Neural cell (in vitro differentiated cells): ENCODE measurements at regions not wholly inside any gene's neighbourhood (a gene's known extent, or its start where the extent isn't known, plus 50 kb on each side); places are given as distances from the start of the nearest gene placed in this dataset.

Source experiments
- H2AFZ ChIP-seq: fragments of 200-600, 300-800 bp; sonication (generic), shearing (Covaris generic); 2 replicates; pipeline ENCODE4 v1.6.0; 2014; ENCODE audit warnings: low read depth, mild to moderate bottlenecking, antibody characterized with exemption, low read length, moderate library complexity
- H3F3A ChIP-seq: fragments of 200-600 bp; shearing (Covaris generic); 2 replicates; pipeline ENCODE4 v1.6.1; 2016; ENCODE audit warnings: mild to moderate bottlenecking, moderate library complexity, mixed read lengths, antibody characterized with exemption, low read length; ENCODE audit not compliant: insufficient read depth, poor library complexity, severe bottlenecking
- H3K27ac ChIP-seq: fragments of 200-600, 300-800 bp; sonication (generic), shearing (Covaris generic); 2 replicates; pipeline ENCODE4 v1.5.1; 2014; ENCODE audit warnings: mild to moderate bottlenecking, low read length, moderate library complexity
- H3K27me3 ChIP-seq: fragments of 300-800, 200-600 bp; sonication (generic), shearing (Covaris generic); 2 replicates; pipeline ENCODE4 v1.6.0; 2014; ENCODE audit warnings: mild to moderate bottlenecking, low read depth, low read length, moderate library complexity; ENCODE audit not compliant: insufficient read depth
- H3K36me3 ChIP-seq: fragments of 300-800, 200-600 bp; sonication (generic), shearing (Covaris generic); 2 replicates; pipeline ENCODE4 v1.5.1; 2014; ENCODE audit warnings: mild to moderate bottlenecking, antibody characterized with exemption, low read length, moderate library complexity; ENCODE audit not compliant: insufficient read depth
- H3K4me2 ChIP-seq: fragments of 300-800, 200-600 bp; sonication (generic), shearing (Covaris generic); 2 replicates; pipeline ENCODE4 v1.6.0; 2014; ENCODE audit warnings: mild to moderate bottlenecking, low read length
- H3K4me3 ChIP-seq: fragments of 300-800, 200-600 bp; sonication (generic), shearing (Covaris generic); 2 replicates; pipeline ENCODE4 v1.5.1; 2014; ENCODE audit warnings: mild to moderate bottlenecking, low read length, moderate library complexity
- H3K79me2 ChIP-seq: fragments of 200-600 bp; shearing (Covaris generic); replicated peaks from 2 replicates; pipeline ENCODE4 v1.6.0; 2014; ENCODE audit warnings: mild to moderate bottlenecking, low read length, moderate library complexity; ENCODE audit not compliant: insufficient read depth
- H3K9ac ChIP-seq: fragments of 300-800, 200-600 bp; sonication (generic), shearing (Covaris generic); 2 replicates; pipeline ENCODE4 v1.6.1; 2016; ENCODE audit warnings: mild to moderate bottlenecking, low read length, mixed read lengths
- H3K9me2 ChIP-seq: fragments of 200-600 bp; shearing (Covaris generic); 2 replicates; pipeline ENCODE4 v1.6.1; 2016; ENCODE audit warnings: mild to moderate bottlenecking, low read length, mixed read lengths; ENCODE audit not compliant: insufficient read depth
- H3K9me3 ChIP-seq: fragments of 200-600, 300-800 bp; sonication (generic), shearing (Covaris generic); 2 replicates; pipeline ENCODE4 v1.6.1; 2016; ENCODE audit warnings: mild to moderate bottlenecking, mixed run types, low read length, moderate library complexity, mixed read lengths
- H4K20me1 ChIP-seq: fragments of 200-600 bp; shearing (Covaris generic); 2 replicates; pipeline ENCODE4 v1.6.1; 2016; ENCODE audit warnings: mild to moderate bottlenecking, mixed run types; ENCODE audit not compliant: insufficient read depth
- CTCF ChIP-seq: fragments of 450-650 bp; IDR thresholded peaks from 2 replicates; pipeline ENCODE4 v1.5.1; 2014; ENCODE audit warnings: antibody characterized with exemption, mild to moderate bottlenecking, moderate library complexity; ENCODE audit not compliant: poor library complexity, severe bottlenecking
- EP300 ChIP-seq: fragments of 450-650 bp; conservative IDR thresholded peaks from 2 replicates; pipeline ENCODE4 v1.6.1; 2014; ENCODE audit warnings: antibody characterized with exemption, mild to moderate bottlenecking, moderate library complexity; ENCODE audit not compliant: poor library complexity, severe bottlenecking
- EZH2 ChIP-seq: fragments of 200-600, 300-800 bp; shearing (Covaris generic), sonication (generic); IDR thresholded peaks from 2 replicates; pipeline ENCODE4 v1.6.1; 2014; ENCODE audit warnings: antibody characterized with exemption, low read length, borderline replicate concordance, mild to moderate bottlenecking; ENCODE audit not compliant: insufficient read depth, poor library complexity, severe bottlenecking
- MXI1 ChIP-seq: fragments of 450-650 bp; conservative IDR thresholded peaks from 2 replicates; pipeline ENCODE4 v1.6.1; 2014; ENCODE audit warnings: antibody characterized with exemption, mild to moderate bottlenecking; ENCODE audit not compliant: poor library complexity, severe bottlenecking
- POLR2AphosphoS5 ChIP-seq: IDR thresholded peaks from 2 replicates; pipeline ENCODE4 v1.6.1; 2012
- RAD21 ChIP-seq: fragments of 450-650 bp; conservative IDR thresholded peaks from 2 replicates; pipeline ENCODE4 v1.6.1; 2014; ENCODE audit warnings: antibody characterized with exemption, mild to moderate bottlenecking, moderate library complexity
- REST ChIP-seq: IDR thresholded peaks from 2 replicates; pipeline ENCODE4 v1.6.1; 2012; ENCODE audit warnings: borderline replicate concordance
- SMC3 ChIP-seq: fragments of 450-650 bp; conservative IDR thresholded peaks from 2 replicates; pipeline ENCODE4 v1.6.1; 2014; ENCODE audit warnings: antibody characterized with exemption, mild to moderate bottlenecking, moderate library complexity; ENCODE audit not compliant: poor library complexity
- TAF1 ChIP-seq: IDR thresholded peaks from 2 replicates; pipeline ENCODE4 v1.6.1; 2012; ENCODE audit warnings: low read depth

GRCh38 chr4:100306018-100306417, 115.8 kb upstream of the DDIT4L start:
- Histone ChIP-seq H3K4me3 (no peak overlapping the region), H3K9ac (no peak overlapping the region), H4K20me1 (no peaks in the 10 kb centered on the region), H3K9me3 (no peaks in the 10 kb centered on the region), H3K4me2 (no peak overlapping the region), H3K27me3 (no peaks in the 10 kb centered on the region), H3K9me2 (no peaks in the 10 kb centered on the region), H3K27ac (no peak overlapping the region), H3K36me3 (no peaks in the 10 kb centered on the region), H3K79me2 (no peaks in the 10 kb centered on the region), H3F3A (no peaks in the 10 kb centered on the region), H2AFZ (no peak overlapping the region)
- TF ChIP-seq MXI1 (no peak), REST (no peak), POLR2AphosphoS5 (no peak), CTCF (no peak), TAF1 (no peak), SMC3 (no peak), RAD21 (no peak), EZH2 (no peak), EP300 (no peak)

- H3K4me3 ChIP-seq, result no peak overlapping the region
- no peaks in the 10 kb centered on the region for H3K9me3 ChIP-seq
- no peak overlapping the region for H3K27ac ChIP-seq
- H3K9ac ChIP-seq, result no peak overlapping the region
- TF ChIP-seq RAD21 (no peak), MXI1 (no peak), EP300 (no peak), REST (no peak), CTCF (no peak), EZH2 (no peak), TAF1 (no peak), SMC3 (no peak), POLR2AphosphoS5 (no peak)
- H3K4me2 ChIP-seq, result no peak overlapping the region
- no peaks in the 10 kb centered on the region for H3K79me2 ChIP-seq
- no peaks in the 10 kb centered on the region for H3F3A ChIP-seq
- no peaks in the 10 kb centered on the region for H4K20me1 ChIP-seq
- no peaks in the 10 kb centered on the region for H3K36me3 ChIP-seq
- no peak overlapping the region for H2AFZ ChIP-seq
- no peaks in the 10 kb centered on the region for H3K27me3 ChIP-seq
- H3K9me2 ChIP-seq, result no peaks in the 10 kb centered on the region
These were observed 112.1 kb upstream of the DDIT4L start for GRCh38 chr4:100302061-100303026.
